ENCODE measurements at regions not wholly inside any gene's neighbourhood (a gene's known extent, or its start where the extent isn't known, plus 50 kb on each side); places are given as distances from the start of the nearest gene placed in this dataset.

DNA sequence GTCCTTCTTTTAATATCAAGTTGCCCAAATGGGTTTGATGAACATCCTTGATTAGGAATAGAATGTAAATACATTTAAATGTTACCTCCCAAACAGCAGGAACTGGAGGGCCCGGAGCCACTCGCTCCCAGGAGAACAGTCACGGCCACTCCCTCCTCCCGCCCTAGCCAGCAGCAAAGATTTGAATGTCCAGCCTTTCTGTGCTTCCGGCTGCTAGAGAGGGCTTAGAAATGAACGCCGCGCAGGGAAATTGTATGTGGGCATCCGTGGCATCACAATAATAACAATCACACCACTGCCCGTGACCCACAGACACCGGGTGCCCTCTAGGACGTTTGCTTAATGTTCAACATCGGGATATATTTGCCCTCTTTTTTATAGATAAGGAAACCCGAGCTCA, 164.9 kb upstream of the SALL3 start:
- TF ChIP-seq REST (IDR thresholded peaks at IDR 0.05; ENCODE audit: insufficient read depth in 1 of 2, low read depth in 2 of 2, low read length in 2 of 2): no peak
- no peak for TF ChIP-seq POLR2AphosphoS5 (IDR thresholded peaks at IDR 0.05; ENCODE audit: low read depth, low read length)
- no peak for TF ChIP-seq SIN3A (IDR thresholded peaks at IDR 0.05; ENCODE audit: borderline replicate concordance, insufficient read depth, low read length)
